Tibial nerve (tissue), 4 donors: ENCODE measurements at regions not wholly inside any gene's neighbourhood (a gene's known extent, or its start where the extent isn't known, plus 50 kb on each side); places are given as distances from the start of the nearest gene placed in this dataset.

Experiments used
- CTCF ChIP-seq, 5 experiments: fragments of 200-600 bp in 3 of 5; fragments of 450-650 bp in 2 of 5; sonication (generic) in 3 of 5; IDR thresholded peaks; one replicate each; pipeline ENCODE4 v1.5.1; 2016 to 2019; ENCODE audit warnings: antibody characterized with exemption in 5 of 5, mild to moderate bottlenecking in 3 of 5, moderate library complexity in 2 of 5
- EP300 ChIP-seq, 2 donors: sonication (generic); formaldehyde crosslinking; IDR thresholded peaks; one replicate each; pipeline ENCODE4 v1.6.1; 2017; ENCODE audit warnings: antibody characterized with exemption in 2 of 2, mild to moderate bottlenecking in 1 of 2
- POLR2A ChIP-seq, 2 donors: fragments of 450-650 bp; IDR thresholded peaks; one replicate each; pipeline ENCODE4 v1.6.1; 2017; ENCODE audit warnings: antibody characterized with exemption in 2 of 2, mild to moderate bottlenecking in 2 of 2, moderate library complexity in 2 of 2

- TF ChIP-seq CTCF (IDR thresholded peaks at IDR 0.05) = no peak
- no peak for TF ChIP-seq POLR2A (IDR thresholded peaks at IDR 0.05)
- no peak for TF ChIP-seq EP300 (IDR thresholded peaks at IDR 0.05)
Measured at GRCh38 chr4:173858471-173858870, 328.4 kb upstream of the HAND2 start.
